Stimulated activated CD4-positive, alpha-beta T cell treated with anti-CD3 and anti-CD28 coated beads, Interleukin-12 subunit alpha, Interleukin-12 subunit beta, amount 100 ng/mL, for 4 hours (primary cell): ENCODE measurements at regions not wholly inside any gene's neighbourhood (a gene's known extent, or its start where the extent isn't known, plus 50 kb on each side); places are given as distances from the start of the nearest gene placed in this dataset.
"Not testable (repeated sequence)": the region's sequence is repeated elsewhere in the genome, so short reads cannot be mapped to it uniquely, and the experiment has no call there.

Experiments used
- DNase-seq: peaks from one replicate; pipeline ENCODE4 v3.0.0-alpha.2; 2020

GRCh38 chr4:111045992-111046391 is 423.1 kb upstream of the PITX2 start:
- DNase-seq: no peak

GRCh38 chr4:111046811-111047210 is 423.9 kb upstream of the PITX2 start:
- no peak for DNase-seq

GRCh38 chr4:111048316-111048715 is 425.4 kb upstream of the PITX2 start:
- DNase-seq: no peak

GRCh38 chr4:111064342-111064993 is 441.6 kb upstream of the PITX2 start:
- DNase-seq: no peak

- DNase-seq: no peak
Measured at GRCh38 chr4:111066001-111066400, 443.1 kb upstream of the PITX2 start.

GRCh38 chr4:111066447-111066846 is 443.6 kb upstream of the PITX2 start:
- DNase-seq: no peak

GRCh38 chr4:111066887-111067286 is 444.0 kb upstream of the PITX2 start:
- DNase-seq: no peak

- DNase-seq: no peak
Measured at GRCh38 chr4:111068883-111069282, 446.0 kb upstream of the PITX2 start.

GRCh38 chr4:111070390-111070789 is 447.5 kb upstream of the PITX2 start:
- no peak for DNase-seq

- no peak for DNase-seq
Measured at GRCh38 chr4:111074523-111075114, 451.7 kb upstream of the PITX2 start.

- not testable (repeated sequence) for DNase-seq
Measured at GRCh38 chr4:111076299-111076698, 453.4 kb upstream of the PITX2 start.

- no peak for DNase-seq
Measured at GRCh38 chr4:111108153-111108552, 485.3 kb upstream of the PITX2 start.

GRCh38 chr4:111113591-111113990 is 490.7 kb upstream of the PITX2 start:
- DNase-seq: no peak

- DNase-seq: no peak
Measured at GRCh38 chr4:111115881-111116280, 493.0 kb upstream of the PITX2 start.

GRCh38 chr4:111120191-111120590 is 497.3 kb upstream of the PITX2 start:
- DNase-seq: no peak

- DNase-seq: no peak
Measured at GRCh38 chr4:111126340-111126739, 503.5 kb upstream of the PITX2 start.

- DNase-seq: no peak
Measured at GRCh38 chr4:111127841-111128240, 505.0 kb upstream of the PITX2 start.

GRCh38 chr4:111128327-111128726 is 505.4 kb upstream of the PITX2 start:
- no peak for DNase-seq

GRCh38 chr4:111136438-111136837 is 513.6 kb upstream of the PITX2 start:
- DNase-seq: no peak

- no peak for DNase-seq
Measured at GRCh38 chr4:111136967-111137366, 514.1 kb upstream of the PITX2 start.

GRCh38 chr4:111143510-111143909 is 520.6 kb upstream of the PITX2 start:
- DNase-seq: no peak

GRCh38 chr4:111154934-111155333 is 532.1 kb upstream of the PITX2 start:
- no peak for DNase-seq

GRCh38 chr4:111164556-111164955 is 541.7 kb upstream of the PITX2 start:
- not testable (repeated sequence) for DNase-seq

GRCh38 chr4:111174331-111174730 is 551.5 kb upstream of the PITX2 start:
- DNase-seq: no peak

- DNase-seq: no peak
Measured at GRCh38 chr4:111178231-111178630, 555.4 kb upstream of the PITX2 start.
